Vagina (tissue), 2 donors: ENCODE measurements at regions not wholly inside any gene's neighbourhood (a gene's known extent, or its start where the extent isn't known, plus 50 kb on each side); places are given as distances from the start of the nearest gene placed in this dataset.
"Not testable (repeated sequence)": the region's sequence is repeated elsewhere in the genome, so short reads cannot be mapped to it uniquely, and the experiment has no call there.

ENCODE experiments used
- DNase-seq, 2 donors: peaks; one replicate each; pipeline ENCODE4 v3.0.0-alpha.2; 2017; ENCODE audit errors: extremely low spot score in 2 of 2
- H3K27ac ChIP-seq: fragments of 200-600 bp; sonication (generic); one replicate; pipeline ENCODE4 v1.5.1; 2019
- H3K27me3 ChIP-seq: fragments of 200-600 bp; sonication (generic); one replicate; pipeline ENCODE4 v1.5.1; 2019
- H3K36me3 ChIP-seq, 2 donors: fragments of 200-600 bp; sonication (generic); one replicate each; pipeline ENCODE4 v1.5.1; 2017 to 2019
- H3K4me1 ChIP-seq: fragments of 200-600 bp; sonication (generic); one replicate; pipeline ENCODE4 v1.5.1; 2019
- H3K4me3 ChIP-seq, 2 donors: fragments of 200-600 bp; sonication (generic); 1 replicate in 1 of 2; 2 replicates in 1 of 2; pipeline ENCODE4 v1.5.1; 2016 to 2019
- H3K9me3 ChIP-seq: fragments of 200-600 bp; sonication (generic); one replicate; pipeline ENCODE4 v1.5.1; 2019
- POLR2A ChIP-seq, 2 donors: fragments of 450-650 bp; IDR thresholded peaks; one replicate each; pipeline ENCODE4 v1.6.1; 2017; ENCODE audit warnings: antibody characterized with exemption in 2 of 2, mild to moderate bottlenecking in 2 of 2, moderate library complexity in 2 of 2
- POLR2AphosphoS5 ChIP-seq, 2 donors: sonication (generic); formaldehyde crosslinking; IDR thresholded peaks; one replicate each; pipeline ENCODE4 v1.9.0; 2017; ENCODE audit warnings: antibody characterized with exemption in 2 of 2, mild to moderate bottlenecking in 2 of 2, low read depth in 1 of 2; ENCODE audit not compliant: insufficient read depth in 1 of 2
- intact Hi-C: fragments of 100-400 bp; cut with DNase I; formaldehyde crosslinking; loops from one replicate; pipeline ENCODE4 v1.15.1; 2023
- TF ChIP-seq, protein P1 (sequence below), 3 experiments: fragments of 450-650 bp in 2 of 3; fragments of 200-600 bp in 1 of 3; sonication (generic) in 1 of 3; IDR thresholded peaks; one replicate each; pipeline ENCODE4 v1.5.1; 2017 to 2019; ENCODE audit warnings: antibody characterized with exemption in 3 of 3, mild to moderate bottlenecking in 2 of 3, moderate library complexity in 2 of 3

DNA sequence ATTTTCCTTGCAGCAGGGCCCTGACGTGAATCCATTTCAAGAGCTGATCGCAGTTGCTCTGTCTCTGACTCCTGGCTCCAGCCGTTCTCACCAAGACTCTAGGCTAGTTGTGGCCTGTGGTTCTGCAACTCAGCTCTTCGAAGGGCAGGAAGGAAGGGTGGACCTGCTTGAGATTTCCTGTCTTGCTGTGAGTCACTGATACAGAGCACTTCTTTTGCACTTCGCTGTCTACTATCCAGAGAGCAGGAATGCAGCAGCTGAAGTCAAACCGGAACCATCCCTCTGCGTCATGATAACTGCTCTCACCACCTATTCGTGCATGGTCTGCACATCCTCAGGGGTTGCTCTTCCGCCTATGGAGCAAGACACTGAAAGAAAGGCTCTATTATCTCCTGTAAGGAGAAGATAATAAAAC is 59.7 kb downstream of the RAP2B start:
- H3K9me3 ChIP-seq, result no peaks in the 10 kb centered on the region
- DNase-seq, result no peak
- H3K4me3 ChIP-seq, result no peak overlapping the region
- no peaks in the 10 kb centered on the region for H3K4me1 ChIP-seq
- TF ChIP-seq POLR2AphosphoS5 (IDR thresholded peaks at IDR 0.05; ENCODE audit: insufficient read depth in 1 of 2, low read depth in 1 of 2) (peak in 1 of 2 donors; percentile 79), POLR2A (IDR thresholded peaks at IDR 0.05) (no peak)
- H3K36me3 ChIP-seq, result no peaks in the 10 kb centered on the region
- intact Hi-C loops, result no loop called here
- H3K27me3 ChIP-seq, result no peaks in the 10 kb centered on the region
- no peak overlapping the region for H3K27ac ChIP-seq

DNA sequence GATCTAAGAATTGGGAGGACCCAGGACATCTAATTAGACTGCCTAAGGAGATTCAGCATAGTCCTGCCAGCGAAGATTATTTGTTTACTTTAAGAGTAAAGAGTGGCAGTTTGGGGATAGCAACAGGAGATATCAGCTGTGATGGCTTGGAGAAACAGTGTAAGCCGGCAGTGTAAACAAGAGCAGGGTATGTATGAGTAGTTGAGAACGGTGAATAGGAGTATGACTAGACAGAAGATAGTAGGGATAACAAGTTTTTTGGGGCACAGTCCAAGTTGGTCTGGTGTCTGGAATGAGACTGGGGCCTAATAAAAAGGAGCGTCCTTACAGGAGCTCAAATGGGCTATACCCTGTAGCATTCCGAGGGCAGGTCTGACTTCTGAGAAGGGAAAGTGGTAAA is 64.9 kb downstream of the RAP2B start:
- H3K9me3 ChIP-seq, H3K36me3 ChIP-seq, intact Hi-C loops, H3K4me3 ChIP-seq, H3K4me1 ChIP-seq, H3K27ac ChIP-seq, H3K27me3 ChIP-seq, DNase-seq: not testable (repeated sequence)

DNA sequence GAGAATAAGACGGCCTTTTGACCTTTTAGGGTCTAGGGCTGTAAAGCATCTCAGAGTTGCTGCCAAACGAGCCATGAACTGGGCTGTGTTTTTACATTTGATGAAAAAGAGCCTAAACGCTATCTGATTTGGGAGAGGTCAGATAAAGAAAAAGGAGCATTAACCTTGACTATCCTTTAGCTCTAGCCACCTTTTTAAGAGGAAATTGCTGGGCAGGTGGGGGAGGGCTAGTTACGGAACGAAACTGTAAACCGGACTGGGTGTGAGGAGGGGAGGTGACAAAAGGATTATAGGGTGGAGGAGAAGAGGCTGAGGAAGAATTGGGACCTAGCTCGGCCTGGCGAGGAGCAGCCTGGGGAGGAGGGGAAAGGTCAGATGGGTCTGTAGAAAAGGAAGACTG is 68.4 kb downstream of the RAP2B start:
- peaks cover 13% of the 10 kb centered on the region for H3K4me1 ChIP-seq
- H3K4me3 ChIP-seq, H3K9me3 ChIP-seq, intact Hi-C loops, H3K36me3 ChIP-seq, H3K27ac ChIP-seq, DNase-seq, H3K27me3 ChIP-seq: not testable (repeated sequence)

DNA sequence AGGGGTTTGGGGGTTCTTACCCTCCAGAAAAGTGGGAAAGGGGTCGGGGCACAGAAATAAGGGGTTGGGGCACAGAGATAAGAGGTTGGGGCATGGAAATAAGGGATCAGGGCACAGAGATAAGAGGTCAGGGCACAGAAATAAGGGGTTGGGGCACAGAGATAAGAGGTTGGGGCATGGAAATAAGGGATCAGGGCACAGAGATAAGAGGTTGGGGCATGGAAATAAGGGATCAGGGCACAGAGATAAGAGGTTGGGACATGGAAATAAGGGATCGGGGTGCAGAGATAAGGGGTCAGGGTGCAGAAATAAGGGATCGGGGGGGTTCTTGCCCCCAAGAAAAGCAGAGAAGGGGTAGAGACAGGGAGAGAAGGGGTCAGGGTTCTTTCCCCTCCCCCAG is 69.2 kb downstream of the RAP2B start:
- H3K9me3 ChIP-seq, H3K4me3 ChIP-seq, DNase-seq, intact Hi-C loops, H3K27ac ChIP-seq, H3K27me3 ChIP-seq, H3K36me3 ChIP-seq: not testable (repeated sequence)
- peaks cover 13% of the 10 kb centered on the region for H3K4me1 ChIP-seq

DNA sequence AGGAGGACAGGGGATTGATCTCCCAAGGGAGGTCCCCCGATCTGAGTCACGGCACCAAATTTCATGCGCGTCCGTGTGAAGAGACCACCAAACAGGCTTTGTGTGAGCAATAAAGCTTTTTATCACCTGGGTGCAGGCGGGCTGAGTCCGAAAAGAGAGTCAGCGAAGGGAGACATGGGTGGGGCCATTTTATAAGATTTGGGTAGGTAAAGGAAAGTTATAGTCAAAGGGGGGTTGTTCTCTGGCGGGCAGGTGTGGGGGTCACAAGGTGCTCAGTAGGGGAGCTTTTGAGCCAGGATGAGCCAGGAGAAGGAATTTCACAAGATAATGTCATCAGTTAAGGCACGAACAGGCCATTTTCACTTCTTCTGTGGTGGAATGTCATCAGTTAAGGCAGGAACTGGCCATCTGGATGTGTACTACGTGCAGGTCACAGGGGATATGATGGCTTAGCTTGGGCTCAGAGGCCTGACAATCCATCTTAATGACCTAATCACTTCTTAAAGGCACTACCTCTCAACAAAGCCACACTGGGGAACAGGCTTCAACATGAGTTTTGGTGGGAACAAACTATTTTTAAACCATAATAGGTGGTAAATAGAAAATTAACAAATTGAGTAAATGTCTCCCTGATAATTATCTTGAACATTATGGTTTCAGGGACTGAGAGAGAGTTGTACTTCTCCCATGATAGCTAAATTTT is 70.2 kb downstream of the RAP2B start:
- DNase-seq, H3K4me3 ChIP-seq, H3K27me3 ChIP-seq, H3K9me3 ChIP-seq, H3K36me3 ChIP-seq, intact Hi-C loops: not testable (repeated sequence)
- Histone ChIP-seq H3K4me1 (peaks cover 13% of the 10 kb centered on the region), H3K27ac (peak overlapping the region; percentile 43)

DNA sequence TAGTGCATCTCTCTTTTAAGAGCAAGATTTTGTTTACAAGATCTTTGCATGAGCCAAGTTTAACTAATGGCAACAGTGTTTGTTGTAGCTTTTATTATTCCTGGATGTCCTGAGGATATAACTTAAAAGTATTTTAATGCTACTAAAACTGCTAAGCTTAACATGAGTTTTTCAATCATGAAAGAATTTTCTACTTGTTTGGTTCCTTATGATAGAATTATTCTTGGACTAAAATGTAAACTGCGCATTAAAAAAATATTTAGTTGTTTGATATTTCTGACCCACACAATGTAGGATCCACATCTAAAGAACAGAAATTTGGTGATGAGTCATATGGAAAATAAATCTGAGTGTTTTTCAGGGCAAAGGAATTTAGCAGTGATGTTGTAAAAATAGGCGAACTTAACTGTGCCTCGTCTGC is 70.8 kb downstream of the RAP2B start:
- TF ChIP-seq, protein P1, sequence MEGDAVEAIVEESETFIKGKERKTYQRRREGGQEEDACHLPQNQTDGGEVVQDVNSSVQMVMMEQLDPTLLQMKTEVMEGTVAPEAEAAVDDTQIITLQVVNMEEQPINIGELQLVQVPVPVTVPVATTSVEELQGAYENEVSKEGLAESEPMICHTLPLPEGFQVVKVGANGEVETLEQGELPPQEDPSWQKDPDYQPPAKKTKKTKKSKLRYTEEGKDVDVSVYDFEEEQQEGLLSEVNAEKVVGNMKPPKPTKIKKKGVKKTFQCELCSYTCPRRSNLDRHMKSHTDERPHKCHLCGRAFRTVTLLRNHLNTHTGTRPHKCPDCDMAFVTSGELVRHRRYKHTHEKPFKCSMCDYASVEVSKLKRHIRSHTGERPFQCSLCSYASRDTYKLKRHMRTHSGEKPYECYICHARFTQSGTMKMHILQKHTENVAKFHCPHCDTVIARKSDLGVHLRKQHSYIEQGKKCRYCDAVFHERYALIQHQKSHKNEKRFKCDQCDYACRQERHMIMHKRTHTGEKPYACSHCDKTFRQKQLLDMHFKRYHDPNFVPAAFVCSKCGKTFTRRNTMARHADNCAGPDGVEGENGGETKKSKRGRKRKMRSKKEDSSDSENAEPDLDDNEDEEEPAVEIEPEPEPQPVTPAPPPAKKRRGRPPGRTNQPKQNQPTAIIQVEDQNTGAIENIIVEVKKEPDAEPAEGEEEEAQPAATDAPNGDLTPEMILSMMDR (IDR thresholded peaks at IDR 0.05), result no peak
- TF ChIP-seq POLR2A (IDR thresholded peaks at IDR 0.05), result no peak
- no peak for TF ChIP-seq POLR2AphosphoS5 (IDR thresholded peaks at IDR 0.05; ENCODE audit: insufficient read depth in 1 of 2, low read depth in 1 of 2)
- H3K4me1 ChIP-seq, result peaks cover 13% of the 10 kb centered on the region
- no peaks in the 10 kb centered on the region for H3K36me3 ChIP-seq
- no peak for DNase-seq
- no peaks in the 10 kb centered on the region for H3K9me3 ChIP-seq
- peak overlapping the region; percentile 43 for H3K27ac ChIP-seq
- no peak overlapping the region for H3K4me3 ChIP-seq
- intact Hi-C loops, result no loop called here
- H3K27me3 ChIP-seq, result no peaks in the 10 kb centered on the region

DNA sequence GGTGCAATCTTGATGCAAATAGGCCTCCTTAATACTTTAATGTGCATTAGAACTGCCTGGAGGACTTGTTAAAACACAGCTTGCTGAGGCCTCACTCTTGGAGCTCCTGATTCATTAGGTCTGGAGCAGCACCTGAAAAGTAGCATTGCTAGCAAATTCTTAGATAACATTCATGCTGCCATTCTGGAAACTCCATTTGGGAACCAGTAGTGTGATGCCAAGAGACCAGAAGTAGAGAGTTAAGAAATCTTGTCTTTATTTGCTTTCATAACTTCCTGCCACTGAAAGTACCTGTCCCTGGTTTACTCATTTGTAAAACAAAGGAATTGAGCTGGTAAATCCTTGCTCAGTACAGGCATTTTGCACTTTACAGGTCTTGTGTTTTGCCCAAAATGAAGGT is 72.0 kb downstream of the RAP2B start:
- H3K9me3 ChIP-seq, result no peaks in the 10 kb centered on the region
- H3K4me1 ChIP-seq, result peaks cover 13% of the 10 kb centered on the region
- DNase-seq, result no peak
- H3K4me3 ChIP-seq, result no peak overlapping the region
- no peaks in the 10 kb centered on the region for H3K36me3 ChIP-seq
- no peaks in the 10 kb centered on the region for H3K27me3 ChIP-seq
- H3K27ac ChIP-seq, result peak overlapping the region; percentile 43
- intact Hi-C loops, result no loop called here
- TF ChIP-seq POLR2AphosphoS5 (IDR thresholded peaks at IDR 0.05; ENCODE audit: insufficient read depth in 1 of 2, low read depth in 1 of 2), result no peak
- TF ChIP-seq, protein P1 (IDR thresholded peaks at IDR 0.05), result no peak
- TF ChIP-seq POLR2A (IDR thresholded peaks at IDR 0.05), result no peak

DNA sequence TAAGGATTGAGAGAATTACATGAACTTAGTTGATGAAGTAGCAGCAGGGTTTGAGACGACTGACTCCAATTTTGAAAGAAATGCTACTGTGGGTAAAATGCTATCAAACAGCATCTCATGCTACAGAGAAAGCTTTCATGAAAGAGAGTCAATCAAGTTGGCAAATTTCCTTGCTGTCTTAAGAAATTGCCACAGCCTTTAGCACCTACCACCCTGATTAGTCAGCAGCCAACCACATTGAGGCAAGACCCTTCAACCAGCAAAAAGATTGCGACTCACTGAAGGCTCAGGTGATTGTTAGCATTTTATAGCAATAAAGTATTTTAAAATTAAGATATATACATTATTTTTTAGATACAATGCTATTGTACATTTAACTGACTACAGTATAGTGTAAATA is 80.9 kb downstream of the RAP2B start:
- TF ChIP-seq, protein P1 (IDR thresholded peaks at IDR 0.05), result no peak
- TF ChIP-seq POLR2AphosphoS5 (IDR thresholded peaks at IDR 0.05; ENCODE audit: insufficient read depth in 1 of 2, low read depth in 1 of 2), result no peak
- TF ChIP-seq POLR2A (IDR thresholded peaks at IDR 0.05), result no peak
- Histone ChIP-seq H3K27me3 (no peaks in the 10 kb centered on the region), H3K4me1 (no peaks in the 10 kb centered on the region), H3K4me3 (no peak overlapping the region), H3K36me3 (no peaks in the 10 kb centered on the region), H3K27ac (no peak overlapping the region), H3K9me3 (no peaks in the 10 kb centered on the region)
- intact Hi-C loops, result no loop called here
- no peak for DNase-seq
